ENCODE measurements at regions not wholly inside any gene's neighbourhood (a gene's known extent, or its start where the extent isn't known, plus 50 kb on each side); places are given as distances from the start of the nearest gene placed in this dataset.
A peak's percentile ranks its signal among the peaks of the same experiment; 100 is the strongest.

GRCh38 chr9:134267881-134268724 is 58.2 kb upstream of the RXRA start:
- peak; percentile 93 for TF ChIP-seq REST (IDR thresholded peaks at IDR 0.05)
- peak; percentile 74 for TF ChIP-seq NR2F2 (IDR thresholded peaks at IDR 0.05)
- peak; percentile 66 to 74 for TF ChIP-seq RAD21 (IDR thresholded peaks at IDR 0.05)
- TF ChIP-seq TAF1 (conservative IDR thresholded peaks at IDR 0.05), result no peak
- TF ChIP-seq CTCF (IDR thresholded peaks at IDR 0.05; ENCODE audit: low read depth, low read length, missing input control), result peak; percentile 10
- TF ChIP-seq RXRA (IDR thresholded peaks at IDR 0.05), result peak; percentile 94 to 99
- TF ChIP-seq YY1 (IDR thresholded peaks at IDR 0.05), result peak; percentile 89
- no peak for TF ChIP-seq ZBTB33 (IDR thresholded peaks at IDR 0.05)
- TF ChIP-seq ATF3 (IDR thresholded peaks at IDR 0.05), result no peak
- peak; percentile 73 for TF ChIP-seq FOXA1 (IDR thresholded peaks at IDR 0.05)
- peak; percentile 91 for TF ChIP-seq SP1 (IDR thresholded peaks at IDR 0.05)
- TF ChIP-seq HNF4G (IDR thresholded peaks at IDR 0.05), result peak; percentile 81
- no peak for TF ChIP-seq GABPA (IDR thresholded peaks at IDR 0.05 in 1 of 2, conservative IDR thresholded peaks at IDR 0.05 in 1 of 2)
- TF ChIP-seq MAX (IDR thresholded peaks at IDR 0.05), result peak; percentile 97
